ENCODE measurements at regions not wholly inside any gene's neighbourhood (a gene's known extent, or its start where the extent isn't known, plus 50 kb on each side); places are given as distances from the start of the nearest gene placed in this dataset.

GRCh38 chr20:10167594-10167993, 51.0 kb upstream of the SNAP25 start (continued):
- TF ChIP-seq PATZ1 (tag by site-specific recombination; IDR thresholded peaks at IDR 0.05), result no peak
- no peak for TF ChIP-seq ZBTB44 (tag by site-specific recombination; IDR thresholded peaks at IDR 0.05)
- TF ChIP-seq TSHZ1 (tag by site-specific recombination; IDR thresholded peaks at IDR 0.05; ENCODE audit: borderline replicate concordance), result no peak
- no peak for TF ChIP-seq EGR2 (tag by site-specific recombination; IDR thresholded peaks at IDR 0.05; ENCODE audit: low read depth)
- TF ChIP-seq ZNF843 (tag by site-specific recombination; IDR thresholded peaks at IDR 0.05), result no peak
- no peak for TF ChIP-seq ZNF660 (tag by site-specific recombination; IDR thresholded peaks at IDR 0.05)
- TF ChIP-seq HOXC10 (CRISPR knock-in tag; IDR thresholded peaks at IDR 0.05), result no peak
- no peak for TF ChIP-seq ZNF677 (tag by site-specific recombination; IDR thresholded peaks at IDR 0.05)
- TF ChIP-seq ZFHX2 (tag by site-specific recombination; conservative IDR thresholded peaks at IDR 0.05), result no peak

Data from HEK293 (cell line).